IPS-15b (cell line): ENCODE measurements at regions not wholly inside any gene's neighbourhood (a gene's known extent, or its start where the extent isn't known, plus 50 kb on each side); places are given as distances from the start of the nearest gene placed in this dataset.

Experiments
- H3K27me3 ChIP-seq: one replicate; pipeline ENCODE4 v1.6.1; 2013; ENCODE audit warnings: low read length; ENCODE audit not compliant: control insufficient read depth, insufficient read depth
- H3K36me3 ChIP-seq: one replicate; pipeline ENCODE4 v1.6.1; 2013; ENCODE audit warnings: low read length; ENCODE audit not compliant: control insufficient read depth, insufficient read depth
- H3K4me1 ChIP-seq: one replicate; pipeline ENCODE4 v1.6.1; 2013; ENCODE audit warnings: mild to moderate bottlenecking, low read length; ENCODE audit not compliant: control insufficient read depth, insufficient read depth
- H3K4me3 ChIP-seq: one replicate; pipeline ENCODE4 v1.5.1; 2013; ENCODE audit warnings: low read depth, low read length
- H3K9ac ChIP-seq: one replicate; pipeline ENCODE4 v1.6.1; 2013; ENCODE audit warnings: low read depth, mild to moderate bottlenecking, low read length
- H3K9me3 ChIP-seq: one replicate; pipeline ENCODE4 v1.6.1; 2013; ENCODE audit warnings: mild to moderate bottlenecking, low read length; ENCODE audit not compliant: control insufficient read depth, insufficient read depth

DNA sequence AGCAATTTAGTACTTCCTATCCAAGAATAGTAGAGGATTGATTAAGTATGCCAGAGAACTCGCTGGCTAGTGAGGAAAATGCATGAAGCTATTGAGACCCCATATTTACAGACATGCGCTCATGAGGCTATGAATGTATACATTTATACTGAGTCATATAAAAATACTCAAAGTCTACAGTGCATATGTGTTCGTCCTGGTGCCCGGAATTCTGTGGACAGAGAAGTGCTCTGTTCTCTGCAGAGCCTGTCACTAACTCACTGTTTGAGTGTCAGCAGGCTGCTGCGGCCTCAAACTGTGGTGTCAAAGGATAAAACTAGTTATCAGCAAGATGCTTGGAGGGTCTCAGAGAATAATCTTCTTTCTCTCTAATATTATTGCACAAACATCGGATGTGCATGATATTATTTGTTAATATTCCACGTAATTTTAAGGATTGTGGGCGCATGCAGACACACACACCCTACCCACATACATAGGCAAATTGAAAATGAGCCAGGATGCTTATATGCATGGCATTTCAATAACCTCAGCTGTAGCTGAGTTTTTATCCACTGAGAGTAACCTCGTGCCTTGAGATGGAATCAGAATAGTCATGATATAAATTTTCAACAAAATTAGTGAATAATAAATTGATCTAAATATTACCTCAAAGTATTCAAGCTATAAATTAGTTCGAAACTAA, 50.0 kb upstream of the TSC22D2 start:
- H3K4me3 ChIP-seq, result no peak overlapping the region
- no peaks in the 10 kb centered on the region for H3K9me3 ChIP-seq
- H3K27me3 ChIP-seq, result no peaks in the 10 kb centered on the region
- no peak overlapping the region for H3K9ac ChIP-seq
- H3K36me3 ChIP-seq, result no peaks in the 10 kb centered on the region
- peaks cover 2% of the 10 kb centered on the region for H3K4me1 ChIP-seq

DNA sequence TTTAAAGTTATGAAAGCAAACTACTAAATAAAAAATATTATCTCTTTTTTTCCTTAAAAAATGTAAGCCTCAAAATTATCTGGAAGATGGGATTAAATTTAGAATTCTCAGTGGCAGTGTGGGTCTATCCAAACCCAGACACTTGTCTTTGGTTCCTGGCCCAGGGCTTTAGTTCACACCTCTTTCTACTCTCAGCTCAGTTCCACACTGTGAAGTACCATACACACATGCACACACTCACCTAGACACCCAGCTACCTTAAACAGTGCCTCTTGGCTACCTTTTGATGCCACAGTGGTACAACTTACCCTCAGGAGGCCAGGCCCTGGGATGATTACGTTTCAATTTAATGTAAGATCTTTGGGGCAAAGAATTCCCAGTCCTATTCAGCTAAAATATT, 51.0 kb upstream of the TSC22D2 start:
- Histone ChIP-seq H3K9ac (no peak overlapping the region), H3K36me3 (no peaks in the 10 kb centered on the region), H3K4me3 (no peak overlapping the region), H3K9me3 (no peaks in the 10 kb centered on the region), H3K27me3 (no peaks in the 10 kb centered on the region), H3K4me1 (peaks cover 2% of the 10 kb centered on the region)

DNA sequence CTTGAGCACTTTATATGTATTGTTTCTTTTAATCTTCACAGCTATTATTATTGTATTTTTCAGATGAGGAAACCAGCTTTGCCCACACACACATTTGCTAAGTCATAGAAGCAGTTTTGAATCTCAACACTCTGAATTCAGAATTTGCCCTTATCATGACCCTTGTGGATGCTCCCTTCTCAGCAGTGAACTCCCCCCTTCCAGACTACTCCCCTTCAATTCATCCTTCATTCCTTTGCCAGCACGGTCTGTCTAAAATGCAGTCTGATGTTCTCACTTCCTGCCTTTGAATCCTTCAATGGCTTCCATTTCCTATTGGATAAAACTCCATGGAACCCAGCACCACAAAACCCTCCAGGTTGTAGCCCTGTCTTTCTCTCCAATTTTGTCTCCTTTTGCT, 52.5 kb upstream of the TSC22D2 start:
- no peaks in the 10 kb centered on the region for H3K36me3 ChIP-seq
- H3K9me3 ChIP-seq, result no peaks in the 10 kb centered on the region
- H3K27me3 ChIP-seq, result no peaks in the 10 kb centered on the region
- H3K4me1 ChIP-seq, result peaks cover 2% of the 10 kb centered on the region
- H3K9ac ChIP-seq, result no peak overlapping the region
- H3K4me3 ChIP-seq, result no peak overlapping the region

DNA sequence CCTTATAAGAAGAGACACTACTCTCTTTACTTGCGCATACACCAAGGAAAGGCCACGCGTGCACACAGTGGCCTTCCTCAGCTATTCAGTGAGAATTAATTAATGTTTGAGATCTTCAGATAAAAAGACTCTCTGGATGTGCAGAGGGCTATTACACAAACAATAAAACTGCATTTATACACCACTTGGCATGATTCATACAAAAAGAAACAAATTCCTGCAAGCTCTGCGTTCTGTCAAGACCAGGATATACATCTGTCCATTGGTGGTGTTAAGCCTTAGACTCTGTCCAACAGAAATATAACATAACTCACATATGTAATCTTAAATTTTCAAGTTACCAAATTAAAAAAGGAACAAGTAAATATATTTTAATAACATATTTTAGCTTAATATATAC, 55.2 kb upstream of the TSC22D2 start:
- H3K9ac ChIP-seq, result no peak overlapping the region
- H3K4me3 ChIP-seq, result no peak overlapping the region
- no peaks in the 10 kb centered on the region for H3K9me3 ChIP-seq
- peaks cover 2% of the 10 kb centered on the region for H3K4me1 ChIP-seq
- H3K36me3 ChIP-seq, result no peaks in the 10 kb centered on the region
- no peaks in the 10 kb centered on the region for H3K27me3 ChIP-seq

DNA sequence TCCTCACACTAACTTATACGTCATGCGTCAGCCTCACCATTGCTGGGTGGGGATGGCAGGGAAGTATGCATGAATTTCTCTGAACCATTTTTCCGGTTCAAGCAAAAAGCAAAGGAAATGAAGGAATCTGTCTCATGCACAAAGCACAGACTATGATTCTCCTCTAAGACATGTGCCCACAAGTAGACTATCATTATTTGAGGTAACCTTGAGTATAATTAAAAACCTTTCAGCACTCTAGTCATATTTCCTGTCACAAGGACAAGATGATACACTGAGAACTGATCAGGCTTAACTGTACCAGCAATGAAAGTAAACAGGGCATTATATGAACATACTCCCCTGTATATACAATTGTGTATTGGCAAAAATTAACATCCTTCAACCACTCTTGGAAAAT, 56.7 kb upstream of the TSC22D2 start:
- Histone ChIP-seq H3K4me1 (peaks cover 9% of the 10 kb centered on the region), H3K9ac (no peak overlapping the region), H3K36me3 (no peaks in the 10 kb centered on the region), H3K27me3 (no peaks in the 10 kb centered on the region), H3K9me3 (no peaks in the 10 kb centered on the region), H3K4me3 (no peak overlapping the region)

DNA sequence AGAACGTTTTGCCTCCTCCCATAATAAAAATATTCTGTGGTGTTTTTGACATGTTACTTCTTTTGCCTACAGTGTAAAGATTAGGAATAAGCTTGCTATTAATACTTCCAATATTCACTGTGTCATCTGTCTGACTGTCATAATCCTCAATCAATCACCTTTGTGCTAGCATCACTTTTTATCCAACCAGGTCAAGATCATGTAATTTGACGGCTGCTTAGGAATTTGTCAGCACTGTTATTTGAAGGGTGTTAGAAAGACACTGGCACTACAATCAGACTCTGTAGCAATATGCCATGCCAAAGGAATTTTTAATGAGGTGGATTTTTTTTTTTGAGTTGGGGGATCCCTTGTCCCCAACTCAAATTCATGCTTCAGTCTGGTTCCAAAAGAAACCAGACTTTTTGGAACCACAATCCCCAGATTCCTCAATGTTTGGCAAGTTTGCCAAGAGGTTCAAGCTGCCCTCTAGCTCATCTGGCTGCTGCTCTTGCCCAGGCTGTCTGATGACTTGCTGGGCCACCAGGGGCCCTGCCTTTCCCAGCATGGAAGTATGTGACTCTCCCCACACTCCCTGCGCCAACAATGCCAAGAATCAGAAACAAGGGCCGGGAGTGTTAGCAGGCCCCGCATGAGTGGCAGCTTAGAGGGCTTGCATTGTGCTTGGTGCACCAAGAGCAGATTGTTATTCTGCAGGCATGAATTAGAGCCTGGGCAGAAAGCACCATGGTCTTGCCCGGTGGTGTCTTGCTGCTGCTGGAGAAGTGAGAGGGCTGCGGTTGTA, 58.6 kb upstream of the TSC22D2 start:
- no peaks in the 10 kb centered on the region for H3K9me3 ChIP-seq
- H3K4me1 ChIP-seq, result peaks cover 11% of the 10 kb centered on the region
- H3K36me3 ChIP-seq, result no peaks in the 10 kb centered on the region
- no peaks in the 10 kb centered on the region for H3K27me3 ChIP-seq
- no peak overlapping the region for H3K4me3 ChIP-seq
- no peak overlapping the region for H3K9ac ChIP-seq

DNA sequence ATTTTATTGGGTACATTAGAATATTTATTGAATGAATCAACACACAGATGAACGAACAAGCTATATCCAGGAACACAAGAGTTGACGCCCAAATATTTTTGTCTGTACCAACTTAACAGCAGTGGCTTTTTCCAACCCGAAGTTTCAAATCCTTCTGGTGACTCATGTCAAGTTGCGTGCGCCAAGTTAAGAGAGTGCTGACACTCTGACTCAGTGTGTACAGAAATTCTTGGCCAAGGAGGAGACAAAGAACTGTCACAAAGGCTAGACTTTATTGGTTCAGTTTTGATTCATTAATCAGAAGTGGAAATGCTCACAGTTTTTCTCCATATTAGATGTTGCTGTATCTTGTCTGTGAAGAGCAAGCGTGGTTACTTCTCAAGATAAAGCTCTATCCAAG, 59.6 kb upstream of the TSC22D2 start:
- no peak overlapping the region for H3K9ac ChIP-seq
- H3K4me3 ChIP-seq, result no peak overlapping the region
- no peaks in the 10 kb centered on the region for H3K27me3 ChIP-seq
- H3K9me3 ChIP-seq, result no peaks in the 10 kb centered on the region
- no peaks in the 10 kb centered on the region for H3K36me3 ChIP-seq
- peaks cover 16% of the 10 kb centered on the region for H3K4me1 ChIP-seq

DNA sequence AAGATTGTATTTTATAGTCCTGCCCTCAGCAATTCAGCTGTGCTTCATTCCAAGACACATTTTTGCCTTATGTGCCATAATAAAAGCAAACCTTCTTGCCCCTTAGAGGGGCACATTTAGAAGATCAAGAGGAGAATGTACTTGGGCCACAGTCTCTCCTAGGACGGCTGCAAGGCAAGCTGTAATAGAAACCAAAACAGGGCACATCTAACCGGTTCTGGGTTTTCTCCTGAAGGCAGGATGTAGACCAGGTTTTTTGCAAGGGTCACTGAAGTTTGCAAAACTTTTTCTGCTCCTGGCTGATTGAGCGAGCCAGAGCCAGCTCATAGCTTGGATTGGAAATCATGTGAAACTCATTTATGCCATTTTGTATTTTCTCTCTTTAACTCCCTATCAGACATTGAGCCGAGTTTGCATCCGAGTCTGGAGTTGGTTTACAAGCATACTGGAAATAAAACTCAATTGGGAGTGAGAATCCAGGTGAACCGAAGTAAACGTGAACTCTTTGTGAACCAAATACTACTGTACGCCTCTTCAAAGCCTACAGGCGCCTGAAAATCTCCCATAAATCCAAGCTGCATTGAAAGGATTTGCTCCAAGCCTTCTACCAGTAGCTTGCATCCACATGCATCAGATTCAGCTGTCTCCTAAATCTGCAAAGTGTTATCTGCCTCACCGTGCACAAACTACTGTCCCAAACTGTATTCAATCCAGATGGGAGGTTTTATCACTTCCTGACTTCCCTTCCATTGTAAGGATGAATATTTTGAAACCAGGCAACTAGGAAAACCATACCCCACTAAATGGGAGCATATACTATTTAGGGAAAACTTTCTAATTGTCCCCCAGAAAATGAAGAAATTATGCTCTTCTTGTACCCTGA, 60.9 kb upstream of the TSC22D2 start:
- H3K36me3 ChIP-seq, result no peaks in the 10 kb centered on the region
- H3K4me3 ChIP-seq, result no peak overlapping the region
- no peak overlapping the region for H3K9ac ChIP-seq
- H3K9me3 ChIP-seq, result no peaks in the 10 kb centered on the region
- H3K4me1 ChIP-seq, result peaks cover 16% of the 10 kb centered on the region
- H3K27me3 ChIP-seq, result no peaks in the 10 kb centered on the region

DNA sequence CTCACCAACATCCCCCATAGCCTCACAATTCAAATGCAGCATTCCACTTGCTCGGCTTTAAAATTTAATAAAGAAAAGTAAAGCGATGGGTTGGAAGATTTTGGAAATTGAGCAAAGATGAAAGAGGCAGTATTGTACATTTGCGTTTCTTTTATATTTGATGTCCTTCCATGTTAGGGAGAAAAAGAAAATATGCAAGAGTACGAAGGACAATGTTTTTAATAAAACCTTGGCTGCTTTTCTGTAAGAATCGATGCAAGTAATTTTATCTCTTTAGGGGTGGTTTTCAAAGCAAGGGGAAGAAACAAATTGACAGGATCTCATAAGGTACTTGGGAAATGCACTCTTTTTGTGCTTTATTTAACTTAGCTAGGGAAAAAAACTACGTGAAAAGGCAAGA, 61.8 kb upstream of the TSC22D2 start:
- H3K36me3 ChIP-seq, result no peaks in the 10 kb centered on the region
- H3K9me3 ChIP-seq, result no peaks in the 10 kb centered on the region
- no peak overlapping the region for H3K9ac ChIP-seq
- no peaks in the 10 kb centered on the region for H3K27me3 ChIP-seq
- H3K4me1 ChIP-seq, result peaks cover 16% of the 10 kb centered on the region
- no peak overlapping the region for H3K4me3 ChIP-seq

DNA sequence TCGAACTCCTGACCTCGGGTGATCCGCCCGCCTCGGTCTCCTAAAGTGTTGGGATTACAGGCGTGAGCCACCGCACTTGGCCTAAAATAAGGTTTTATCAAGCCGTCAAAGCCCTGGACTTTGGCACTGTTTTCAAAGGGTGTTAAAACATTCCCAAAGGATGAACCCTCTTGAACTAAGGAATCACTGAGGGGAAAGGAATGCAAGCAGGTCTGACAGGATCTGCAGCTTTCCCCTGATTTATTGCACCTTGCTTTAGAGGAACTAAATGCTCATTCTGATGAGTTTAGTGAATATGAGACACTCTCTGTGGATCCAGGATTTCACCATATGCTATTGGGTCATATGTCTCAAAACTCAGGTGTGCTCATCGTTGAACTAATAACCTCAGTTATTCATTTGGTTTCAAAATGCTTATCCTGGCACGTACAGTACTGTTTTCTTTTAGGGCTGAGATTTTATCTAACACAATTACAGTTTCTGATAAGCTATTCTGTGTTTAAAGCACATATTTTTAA, 63.0 kb upstream of the TSC22D2 start:
- H3K4me1 ChIP-seq, result peaks cover 16% of the 10 kb centered on the region
- H3K9ac ChIP-seq, result no peak overlapping the region

DNA sequence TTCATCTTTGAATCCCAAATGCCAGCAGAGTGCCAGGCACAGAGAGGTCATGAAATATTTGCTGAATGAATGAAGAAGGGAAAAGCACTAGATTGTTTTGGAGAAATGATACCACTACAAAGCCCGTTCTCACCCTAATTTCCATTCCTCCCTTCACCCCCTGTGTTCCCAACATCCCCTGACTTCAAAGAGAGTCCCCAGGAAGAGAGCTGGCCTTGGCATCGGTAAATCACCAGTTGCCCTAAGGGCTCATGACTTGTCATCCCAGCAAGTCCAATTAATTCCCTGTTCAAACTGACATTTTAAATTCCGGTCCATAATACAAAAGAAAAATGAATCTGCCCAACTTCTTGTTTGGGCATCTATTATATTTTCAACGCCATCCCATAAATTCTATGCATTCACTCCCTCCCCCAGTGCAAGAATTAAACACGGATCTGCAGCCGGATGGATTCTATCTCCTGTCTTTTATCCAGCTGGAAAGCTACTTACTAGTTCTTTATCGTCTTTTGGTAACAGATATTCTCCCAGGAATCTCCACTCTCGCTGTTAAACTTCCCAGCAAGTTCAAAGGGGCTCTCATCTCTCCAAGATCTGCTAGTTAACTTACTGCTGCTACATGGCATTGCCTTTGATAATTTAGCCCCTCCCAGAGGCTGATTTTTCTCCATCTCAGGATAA, 63.9 kb upstream of the TSC22D2 start:
- Histone ChIP-seq H3K9ac (no peak overlapping the region), H3K36me3 (no peaks in the 10 kb centered on the region), H3K9me3 (no peaks in the 10 kb centered on the region), H3K4me1 (peaks cover 16% of the 10 kb centered on the region), H3K27me3 (no peaks in the 10 kb centered on the region), H3K4me3 (no peak overlapping the region)

More for the DNA sequence above, 63.0 kb upstream of the TSC22D2 start:
- no peaks in the 10 kb centered on the region for H3K27me3 ChIP-seq
- H3K36me3 ChIP-seq, result no peaks in the 10 kb centered on the region
- H3K4me3 ChIP-seq, result no peak overlapping the region
- no peaks in the 10 kb centered on the region for H3K9me3 ChIP-seq
